GM18505 (cell line): ENCODE measurements at regions not wholly inside any gene's neighbourhood (a gene's known extent, or its start where the extent isn't known, plus 50 kb on each side); places are given as distances from the start of the nearest gene placed in this dataset.
"Not testable (repeated sequence)": the region's sequence is repeated elsewhere in the genome, so short reads cannot be mapped to it uniquely, and the experiment has no call there.

Experiments used
- ATAC-seq: cut with Tn5 transposase; IDR thresholded peaks from one replicate; pipeline ENCODE4 v1.9.1; 2021; ENCODE audit not compliant: unreplicated experiment
- POLR2A ChIP-seq: IDR thresholded peaks from 4 replicates; pipeline ENCODE4 v1.6.1; 2011; ENCODE audit warnings: borderline replicate concordance; ENCODE audit not compliant: insufficient read depth, insufficient read length; ENCODE audit errors: extremely low read depth

DNA sequence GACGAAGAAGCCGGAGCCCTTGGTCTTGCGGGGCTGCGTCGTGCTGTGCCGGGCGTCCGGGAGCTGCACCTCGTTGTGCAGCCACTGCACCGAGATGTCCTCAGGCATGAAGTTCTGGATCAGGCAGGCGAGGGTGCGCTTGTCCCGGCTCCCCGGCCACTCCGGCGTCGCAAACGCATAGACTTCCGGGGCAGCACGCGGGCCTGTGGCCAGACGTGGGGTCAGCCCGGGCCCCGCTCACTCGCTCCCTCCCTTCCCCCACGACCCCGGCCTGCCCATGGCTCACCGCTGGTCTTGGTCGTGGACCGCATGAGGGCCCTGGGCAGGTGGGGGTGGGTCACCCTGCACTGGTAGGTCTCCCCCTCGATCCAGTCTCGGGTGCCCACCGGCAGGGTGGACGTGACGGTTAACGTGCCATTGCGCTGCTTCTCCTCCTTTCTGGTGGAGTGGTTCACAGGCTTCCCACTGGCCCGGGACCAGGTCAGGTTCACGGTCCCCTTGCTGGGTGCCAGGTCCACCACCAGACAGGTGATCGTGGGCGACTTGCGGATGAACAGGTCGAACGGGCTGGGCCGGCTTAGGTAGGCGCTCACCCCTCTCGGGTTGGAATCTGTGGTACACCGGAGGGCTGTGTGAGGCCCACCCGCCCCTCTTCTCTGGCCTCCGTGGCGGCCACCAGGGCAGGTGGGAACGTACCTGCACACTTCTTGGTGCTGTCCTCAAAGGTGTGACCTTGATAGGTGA lies 74.0 kb downstream of the TMEM121 start:
- not testable (repeated sequence) for ATAC-seq

- TF ChIP-seq POLR2A, result no peak
- no peak for ATAC-seq
These were observed 74.6 kb downstream of the TMEM121 start for GRCh38 chr14:105600939-105601359.

GRCh38 chr14:105601360-105602242 lies 75.2 kb downstream of the TMEM121 start:
- no peak for ATAC-seq
- TF ChIP-seq POLR2A, result no peak

DNA sequence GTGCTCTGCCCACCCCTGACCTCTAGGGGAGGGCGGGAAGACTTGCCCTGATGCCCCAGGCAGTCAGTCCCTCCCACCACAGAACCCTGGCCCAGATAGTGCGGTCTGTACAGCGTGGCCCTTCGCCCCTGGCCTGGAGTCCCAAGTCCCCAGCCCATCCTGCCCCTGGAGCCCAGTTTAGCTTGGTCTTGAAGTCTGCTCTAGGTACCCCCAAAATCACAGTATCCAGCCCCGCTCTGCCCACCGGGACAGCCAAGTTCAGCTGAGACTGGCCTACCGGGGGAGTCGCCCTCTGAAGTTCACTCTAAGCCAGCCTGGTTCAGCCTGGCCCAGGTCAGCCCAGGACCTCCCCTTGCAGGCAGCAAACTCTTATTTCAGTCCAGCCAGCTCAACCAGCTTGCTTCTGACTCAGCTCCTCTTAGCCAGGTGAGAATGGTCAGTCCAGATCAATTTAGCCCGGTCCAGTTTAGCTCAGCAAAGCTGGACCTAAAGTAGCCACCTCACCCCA lies 75.9 kb downstream of the TMEM121 start:
- no peak for TF ChIP-seq POLR2A

GRCh38 chr14:105602799-105603793 lies 76.7 kb downstream of the TMEM121 start:
- ATAC-seq, result no peak
- no peak for TF ChIP-seq POLR2A

More for the DNA sequence above, 75.9 kb downstream of the TMEM121 start:
- no peak for ATAC-seq

GRCh38 chr14:105604531-105605463 lies 78.4 kb downstream of the TMEM121 start:
- ATAC-seq, result not testable (repeated sequence)

- TF ChIP-seq POLR2A, result no peak
- ATAC-seq, result no peak
These were observed 79.3 kb downstream of the TMEM121 start for GRCh38 chr14:105605464-105606304.

DNA sequence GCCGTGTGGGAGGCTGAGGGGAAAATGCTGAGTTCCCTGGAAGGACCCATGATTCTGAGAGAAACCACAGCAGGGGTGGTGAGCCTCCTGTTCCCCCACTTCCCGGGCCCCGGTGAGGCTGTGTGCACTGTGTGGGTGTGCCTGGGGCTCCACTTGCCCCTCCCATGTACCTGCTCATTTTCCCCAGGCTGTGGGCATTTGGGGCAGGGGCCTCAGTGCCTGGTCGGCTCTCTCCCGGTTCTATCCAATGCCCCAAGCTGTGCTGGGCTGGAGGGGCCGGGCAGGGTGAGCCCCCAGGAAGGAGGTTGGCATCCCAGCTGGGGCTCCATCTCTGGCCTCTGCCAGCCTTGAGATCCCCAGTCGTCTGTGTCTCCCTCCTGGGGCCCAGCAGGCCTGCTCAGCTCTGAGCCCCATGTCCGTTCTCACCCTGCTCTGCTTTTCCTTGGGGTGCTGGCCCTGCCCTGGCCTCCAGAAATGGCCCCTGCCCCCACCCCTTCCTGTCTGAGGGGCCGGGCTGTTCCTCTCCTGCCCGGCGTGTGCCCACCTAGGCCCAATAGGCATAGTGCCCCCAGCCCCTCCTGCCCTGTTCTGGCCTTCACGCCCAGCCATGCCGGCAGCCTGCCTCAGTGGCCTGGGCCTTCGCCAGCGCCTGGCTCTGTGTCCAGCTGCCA lies 80.1 kb downstream of the TMEM121 start:
- ATAC-seq, result not testable (repeated sequence)

DNA sequence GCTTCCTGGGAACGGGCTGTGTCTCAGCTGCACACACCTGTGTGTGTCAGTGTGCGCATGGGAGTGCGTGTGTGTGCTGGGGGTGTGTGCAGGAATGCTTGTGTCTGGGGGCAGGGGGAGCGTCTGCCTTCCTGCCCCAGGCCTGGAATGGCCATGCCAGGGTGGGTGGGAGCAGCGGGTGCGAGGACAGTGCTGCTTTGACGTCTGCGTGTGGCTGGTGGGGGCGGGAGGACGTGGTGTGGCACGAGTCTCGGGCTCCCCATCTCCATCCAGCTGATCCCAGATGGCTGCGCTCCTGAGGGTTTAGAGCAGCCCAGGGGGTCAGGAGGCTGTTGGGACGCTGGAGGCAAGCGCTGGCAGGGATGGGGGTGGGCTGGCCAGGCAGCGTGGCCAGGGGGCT lies 80.6 kb downstream of the TMEM121 start:
- ATAC-seq, result not testable (repeated sequence)

DNA sequence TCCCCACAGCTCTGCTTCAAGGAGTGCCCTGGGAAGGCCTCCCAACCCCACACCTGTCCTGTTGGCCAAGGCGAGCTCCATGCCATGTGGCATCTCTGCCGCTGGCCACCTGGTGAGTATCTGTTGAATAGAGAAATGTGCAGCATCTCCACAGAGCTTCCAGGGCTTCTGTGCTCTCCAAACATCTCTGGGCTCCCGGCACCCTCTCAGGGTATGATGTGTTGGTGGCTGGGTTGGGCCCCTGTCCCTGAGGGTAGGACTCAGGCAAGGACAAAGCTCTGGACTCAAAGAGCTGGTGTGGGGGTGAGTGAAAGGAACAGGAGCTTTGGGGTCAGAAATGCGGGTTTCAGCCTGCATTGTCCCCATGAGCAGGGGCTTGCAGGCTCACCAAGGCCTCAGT lies 88.6 kb downstream of the TMEM121 start:
- ATAC-seq, result not testable (repeated sequence)

DNA sequence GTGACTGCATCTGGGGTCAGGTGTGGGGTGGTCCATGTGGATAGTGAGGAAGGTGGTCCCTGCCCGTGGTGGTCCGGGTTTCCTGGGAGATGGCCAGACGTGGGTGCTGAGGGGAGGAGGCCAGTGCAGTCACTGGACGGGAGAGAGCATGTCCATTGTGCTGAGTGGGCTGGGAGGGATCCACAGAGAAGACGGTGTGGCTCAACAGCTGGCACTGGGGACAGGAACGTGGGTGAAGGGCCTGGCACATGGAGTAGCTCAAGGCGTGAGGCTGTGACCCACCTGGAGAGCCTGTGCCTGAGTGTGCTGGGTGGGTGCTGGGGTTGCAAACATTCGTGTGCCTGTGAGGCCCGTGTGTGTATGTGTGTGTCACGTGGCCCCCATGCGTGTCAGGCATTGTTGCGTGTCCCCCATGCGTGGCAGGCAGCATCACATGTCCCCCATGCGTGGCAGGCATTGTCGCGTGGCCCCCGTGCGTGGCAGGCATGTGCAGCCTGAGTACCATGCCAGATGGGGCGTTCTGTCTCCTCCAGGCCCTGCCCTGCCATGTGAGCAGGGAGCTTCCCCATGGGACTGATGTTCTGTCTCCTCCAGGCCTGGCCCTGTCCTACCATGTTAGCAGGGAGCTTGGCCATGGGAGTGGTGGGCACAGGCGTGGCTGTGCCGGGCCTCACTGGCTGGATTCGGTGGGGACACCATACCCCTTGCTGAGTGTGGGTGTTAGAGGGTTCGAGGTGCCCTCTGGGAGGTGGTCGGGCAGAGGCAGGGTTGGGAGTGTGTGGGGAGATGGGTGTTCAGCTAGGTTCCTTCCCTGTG lies 89.8 kb downstream of the TMEM121 start:
- ATAC-seq, result not testable (repeated sequence)
